Kidney epithelial cell (primary cell): ENCODE measurements at regions not wholly inside any gene's neighbourhood (a gene's known extent, or its start where the extent isn't known, plus 50 kb on each side); places are given as distances from the start of the nearest gene placed in this dataset.
A peak's percentile ranks its signal among the peaks of the same experiment; 100 is the strongest.

Experiments
- DNase-seq: peaks from one replicate; pipeline ENCODE4 v3.0.0-alpha.2; 2010; ENCODE audit warnings: low read depth
- H3K27me3 ChIP-seq: 2 replicates; pipeline ENCODE4 v1.6.0; 2011; ENCODE audit warnings: low read length; ENCODE audit not compliant: control insufficient read depth, insufficient read depth
- H3K36me3 ChIP-seq: 2 replicates; pipeline ENCODE4 v1.5.1; 2011; ENCODE audit warnings: low read length; ENCODE audit not compliant: control insufficient read depth, insufficient read depth
- H3K4me3 ChIP-seq: 2 replicates; pipeline ENCODE4 v1.5.1; 2011; ENCODE audit warnings: low read depth, mild to moderate bottlenecking, control low read depth, low read length
- CTCF ChIP-seq: IDR thresholded peaks from 2 replicates; pipeline ENCODE4 v1.5.1; 2011; ENCODE audit warnings: mild to moderate bottlenecking, moderate library complexity, low read length, control low read depth, inconsistent platforms; ENCODE audit not compliant: insufficient read depth, poor library complexity, severe bottlenecking

- no peak for TF ChIP-seq CTCF
- Histone ChIP-seq H3K4me3 (no peak overlapping the region), H3K36me3 (no peaks in the 10 kb centered on the region), H3K27me3 (peaks cover 6% of the 10 kb centered on the region)
- no peak for DNase-seq
These were observed 65.0 kb downstream of the NOL4 start for GRCh38 chr18:34159691-34160185.

- no peak for DNase-seq
- Histone ChIP-seq H3K36me3 (no peaks in the 10 kb centered on the region), H3K27me3 (peaks cover 6% of the 10 kb centered on the region), H3K4me3 (peak overlapping the region; percentile 21)
- peak; percentile 47 for TF ChIP-seq CTCF
These were observed 65.6 kb downstream of the NOL4 start for GRCh38 chr18:34158881-34159690.

- H3K4me3 ChIP-seq: no peak overlapping the region
- no peaks in the 10 kb centered on the region for H3K36me3 ChIP-seq
- no peak for TF ChIP-seq CTCF
- H3K27me3 ChIP-seq: no peaks in the 10 kb centered on the region
- DNase-seq: no peak
These were observed 71.0 kb downstream of the NOL4 start for GRCh38 chr18:34153711-34154110.

- no peak for TF ChIP-seq CTCF
- DNase-seq: no peak
- H3K36me3 ChIP-seq: no peaks in the 10 kb centered on the region
- H3K4me3 ChIP-seq: no peak overlapping the region
- H3K27me3 ChIP-seq: no peaks in the 10 kb centered on the region
These were observed 93.7 kb downstream of the NOL4 start for GRCh38 chr18:34131006-34131405.

- H3K36me3 ChIP-seq: no peaks in the 10 kb centered on the region
- no peaks in the 10 kb centered on the region for H3K27me3 ChIP-seq
- no peak for TF ChIP-seq CTCF
- DNase-seq: no peak
- no peak overlapping the region for H3K4me3 ChIP-seq
These were observed 96.3 kb downstream of the NOL4 start for GRCh38 chr18:34128436-34128835.

GRCh38 chr18:34126121-34126520 lies 98.6 kb downstream of the NOL4 start:
- TF ChIP-seq CTCF: no peak
- Histone ChIP-seq H3K4me3 (no peak overlapping the region), H3K27me3 (no peaks in the 10 kb centered on the region), H3K36me3 (no peaks in the 10 kb centered on the region)
- no peak for DNase-seq
